DND-41 (cell line): ENCODE measurements at regions not wholly inside any gene's neighbourhood (a gene's known extent, or its start where the extent isn't known, plus 50 kb on each side); places are given as distances from the start of the nearest gene placed in this dataset.
A peak's percentile ranks its signal among the peaks of the same experiment; 100 is the strongest.

Experiments used
- EZH2 ChIP-seq: IDR thresholded peaks from 3 replicates; pipeline ENCODE4 v1.6.1; 2012; ENCODE audit warnings: borderline replicate concordance, low read depth, mild to moderate bottlenecking, moderate library complexity, low read length, inconsistent platforms; ENCODE audit not compliant: severe bottlenecking
- TF ChIP-seq, protein P1 (sequence below): IDR thresholded peaks from 2 replicates; pipeline ENCODE4 v1.5.1; 2012; ENCODE audit warnings: borderline replicate concordance, low read length, moderate library complexity, mild to moderate bottlenecking; ENCODE audit not compliant: poor library complexity, severe bottlenecking; ENCODE audit errors: extremely low read depth

GRCh38 chr6:111997078-111997852 lies 56.6 kb upstream of the CCN6 start:
- no peak for TF ChIP-seq EZH2
- TF ChIP-seq, protein P1, sequence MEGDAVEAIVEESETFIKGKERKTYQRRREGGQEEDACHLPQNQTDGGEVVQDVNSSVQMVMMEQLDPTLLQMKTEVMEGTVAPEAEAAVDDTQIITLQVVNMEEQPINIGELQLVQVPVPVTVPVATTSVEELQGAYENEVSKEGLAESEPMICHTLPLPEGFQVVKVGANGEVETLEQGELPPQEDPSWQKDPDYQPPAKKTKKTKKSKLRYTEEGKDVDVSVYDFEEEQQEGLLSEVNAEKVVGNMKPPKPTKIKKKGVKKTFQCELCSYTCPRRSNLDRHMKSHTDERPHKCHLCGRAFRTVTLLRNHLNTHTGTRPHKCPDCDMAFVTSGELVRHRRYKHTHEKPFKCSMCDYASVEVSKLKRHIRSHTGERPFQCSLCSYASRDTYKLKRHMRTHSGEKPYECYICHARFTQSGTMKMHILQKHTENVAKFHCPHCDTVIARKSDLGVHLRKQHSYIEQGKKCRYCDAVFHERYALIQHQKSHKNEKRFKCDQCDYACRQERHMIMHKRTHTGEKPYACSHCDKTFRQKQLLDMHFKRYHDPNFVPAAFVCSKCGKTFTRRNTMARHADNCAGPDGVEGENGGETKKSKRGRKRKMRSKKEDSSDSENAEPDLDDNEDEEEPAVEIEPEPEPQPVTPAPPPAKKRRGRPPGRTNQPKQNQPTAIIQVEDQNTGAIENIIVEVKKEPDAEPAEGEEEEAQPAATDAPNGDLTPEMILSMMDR = peak; percentile 98
